ENCODE measurements at regions not wholly inside any gene's neighbourhood (a gene's known extent, or its start where the extent isn't known, plus 50 kb on each side); places are given as distances from the start of the nearest gene placed in this dataset.

DNA sequence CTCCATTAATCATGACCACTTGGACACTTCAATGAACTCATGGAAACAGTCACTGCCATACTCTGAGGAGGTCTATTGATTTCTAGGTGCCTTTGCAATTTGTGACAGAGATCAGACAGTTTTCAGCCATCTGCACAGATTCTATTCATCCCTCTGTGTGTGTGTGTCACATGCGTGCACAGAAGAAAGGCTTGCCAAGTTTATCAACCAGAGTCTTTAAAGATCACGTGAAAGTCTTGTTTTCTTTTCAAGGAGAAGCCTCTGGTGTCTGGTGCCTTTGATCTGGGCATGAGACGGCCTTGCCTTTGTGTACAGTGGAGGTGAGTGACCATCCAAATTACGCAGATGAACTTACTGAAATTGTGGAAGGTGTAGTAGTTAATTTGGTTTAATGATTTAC is 164.2 kb downstream of the VAPA start:
- no peaks in the 10 kb centered on the region for H3K4me1 ChIP-seq (ENCODE audit: control insufficient read depth, insufficient read depth, low read length, poor library complexity, severe bottlenecking)
- ATAC-seq (ENCODE audit: low read depth in 2 of 2) (no peak), DNase-seq (no peak)
- Mint-ChIP-seq H3K27me3 (no peaks in the 10 kb centered on the region), H3K27ac (no peak overlapping the region), H3K9me3 (peaks cover 2 to 8% (median 6%) of the 10 kb centered on the region in 7 donors), H3K36me3 (no peaks in the 10 kb centered on the region), H3K4me1 (no peaks in the 10 kb centered on the region), H3K4me3 (no peak overlapping the region)
- H3K27ac ChIP-seq (ENCODE audit: insufficient read depth, low read length, poor library complexity, severe bottlenecking), result no peak overlapping the region
- H3K27me3 ChIP-seq (ENCODE audit: control insufficient read depth, insufficient read depth, low read length), result no peaks in the 10 kb centered on the region
- peaks cover 2 to 6% of the 10 kb centered on the region in 2 experiments for H3K9me3 ChIP-seq (ENCODE audit: control insufficient read depth in 2 of 2, low read length in 2 of 2)
- H3K4me3 ChIP-seq (ENCODE audit: low read depth, low read length), result no peak overlapping the region
- no peaks in the 10 kb centered on the region for H3K36me3 ChIP-seq (ENCODE audit: control insufficient read depth, insufficient read depth, low read length)

GRCh38 chr18:10080372-10080771 is 166.6 kb downstream of the VAPA start:
- Histone ChIP-seq H3K27me3 (ENCODE audit: control insufficient read depth, insufficient read depth, low read length) (no peaks in the 10 kb centered on the region), H3K4me3 (ENCODE audit: low read depth, low read length) (no peak overlapping the region), H3K4me1 (ENCODE audit: control insufficient read depth, insufficient read depth, low read length, poor library complexity, severe bottlenecking) (no peaks in the 10 kb centered on the region), H3K9me3 (ENCODE audit: control insufficient read depth in 2 of 2, low read length in 2 of 2) (peaks cover 6 to 10% of the 10 kb centered on the region in 2 experiments), H3K36me3 (ENCODE audit: control insufficient read depth, insufficient read depth, low read length) (no peaks in the 10 kb centered on the region), H3K27ac (ENCODE audit: insufficient read depth, low read length, poor library complexity, severe bottlenecking) (no peak overlapping the region)
- H3K4me3 Mint-ChIP-seq, result no peak overlapping the region
- no peak for DNase-seq
- H3K27ac Mint-ChIP-seq, result no peak overlapping the region
- H3K36me3 Mint-ChIP-seq, result no peaks in the 10 kb centered on the region
- H3K27me3 Mint-ChIP-seq, result no peaks in the 10 kb centered on the region
- ATAC-seq (ENCODE audit: low read depth in 2 of 2), result no peak
- H3K4me1 Mint-ChIP-seq, result no peaks in the 10 kb centered on the region
- peaks cover 2 to 15% (median 6%) of the 10 kb centered on the region in 7 donors for H3K9me3 Mint-ChIP-seq

GRCh38 chr18:10081492-10081891 is 167.7 kb downstream of the VAPA start:
- Mint-ChIP-seq H3K27ac (no peak overlapping the region), H3K27me3 (no peaks in the 10 kb centered on the region), H3K4me1 (no peaks in the 10 kb centered on the region), H3K36me3 (no peaks in the 10 kb centered on the region), H3K9me3 (peaks cover 2 to 15% (median 6%) of the 10 kb centered on the region in 7 donors), H3K4me3 (no peak overlapping the region)
- ATAC-seq (ENCODE audit: low read depth in 2 of 2), result no peak
- Histone ChIP-seq H3K9me3 (ENCODE audit: control insufficient read depth in 2 of 2, low read length in 2 of 2) (peaks cover 6 to 10% of the 10 kb centered on the region in 2 experiments), H3K27ac (ENCODE audit: insufficient read depth, low read length, poor library complexity, severe bottlenecking) (no peak overlapping the region), H3K4me3 (ENCODE audit: low read depth, low read length) (no peak overlapping the region), H3K36me3 (ENCODE audit: control insufficient read depth, insufficient read depth, low read length) (no peaks in the 10 kb centered on the region), H3K4me1 (ENCODE audit: control insufficient read depth, insufficient read depth, low read length, poor library complexity, severe bottlenecking) (no peaks in the 10 kb centered on the region), H3K27me3 (ENCODE audit: control insufficient read depth, insufficient read depth, low read length) (no peaks in the 10 kb centered on the region)
- no peak for DNase-seq

DNA sequence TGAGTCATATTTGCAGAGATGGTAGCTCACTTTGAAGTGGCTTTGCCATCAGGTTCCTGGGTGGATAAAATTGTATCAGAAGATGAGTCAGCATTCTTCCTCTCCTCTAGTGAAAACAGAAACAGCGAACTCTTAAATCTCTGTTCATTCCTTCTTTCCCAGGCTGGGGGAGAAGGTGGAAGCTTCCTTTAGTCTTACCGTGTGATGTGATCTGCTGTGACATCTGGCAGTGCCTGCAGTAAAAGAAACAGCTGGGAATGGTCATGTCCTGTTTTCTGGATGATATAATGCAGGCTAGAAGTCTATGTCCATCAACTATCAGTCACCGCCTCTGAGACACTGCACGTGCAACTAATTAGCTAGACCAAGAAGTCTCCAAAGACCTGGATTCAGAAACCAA is 171.6 kb downstream of the VAPA start:
- no peaks in the 10 kb centered on the region for H3K27me3 Mint-ChIP-seq
- H3K4me3 Mint-ChIP-seq, result no peak overlapping the region

DNA sequence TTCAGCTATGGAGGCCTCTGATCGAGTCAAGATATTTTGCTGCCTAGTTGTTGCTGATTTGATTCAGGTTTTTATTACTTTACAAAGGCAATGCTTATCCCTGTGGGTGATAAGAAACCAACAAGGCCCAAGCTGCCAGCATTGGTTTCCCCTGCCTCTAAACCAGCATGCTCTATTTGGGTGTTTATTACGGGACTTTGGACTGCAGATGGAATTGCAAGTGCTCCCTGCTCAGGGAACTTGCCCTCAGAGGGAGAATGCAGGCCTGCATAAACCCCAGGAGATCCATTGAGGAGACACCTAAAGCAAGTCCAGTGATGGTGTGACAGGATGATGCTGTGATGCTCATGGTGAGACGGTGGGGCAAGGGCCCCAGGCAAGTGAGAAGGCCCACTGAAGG is 172.1 kb downstream of the VAPA start:
- Histone ChIP-seq H3K4me1 (ENCODE audit: control insufficient read depth, insufficient read depth, low read length, poor library complexity, severe bottlenecking) (no peaks in the 10 kb centered on the region), H3K4me3 (ENCODE audit: low read depth, low read length) (no peak overlapping the region), H3K36me3 (ENCODE audit: control insufficient read depth, insufficient read depth, low read length) (no peaks in the 10 kb centered on the region), H3K27ac (ENCODE audit: insufficient read depth, low read length, poor library complexity, severe bottlenecking) (no peak overlapping the region), H3K27me3 (ENCODE audit: control insufficient read depth, insufficient read depth, low read length) (no peaks in the 10 kb centered on the region), H3K9me3 (ENCODE audit: control insufficient read depth in 2 of 2, low read length in 2 of 2) (peaks cover 6 to 10% of the 10 kb centered on the region in 2 experiments)
- no peaks in the 10 kb centered on the region for H3K36me3 Mint-ChIP-seq
- H3K27me3 Mint-ChIP-seq, result no peaks in the 10 kb centered on the region
- peak overlapping the region in 1 of 3 donors; percentile 34 for H3K27ac Mint-ChIP-seq
- no peaks in the 10 kb centered on the region for H3K4me1 Mint-ChIP-seq
- H3K4me3 Mint-ChIP-seq, result no peak overlapping the region
- no peak for DNase-seq
- no peak for ATAC-seq (ENCODE audit: low read depth in 2 of 2)
- H3K9me3 Mint-ChIP-seq, result peaks cover 2 to 15% (median 6%) of the 10 kb centered on the region in 7 donors

More for the DNA sequence above, 171.6 kb downstream of the VAPA start:
- Mint-ChIP-seq H3K4me1 (no peaks in the 10 kb centered on the region), H3K9me3 (peaks cover 2 to 15% (median 6%) of the 10 kb centered on the region in 7 donors), H3K36me3 (no peaks in the 10 kb centered on the region), H3K27ac (no peak overlapping the region)
- Histone ChIP-seq H3K27ac (ENCODE audit: insufficient read depth, low read length, poor library complexity, severe bottlenecking) (no peak overlapping the region), H3K36me3 (ENCODE audit: control insufficient read depth, insufficient read depth, low read length) (no peaks in the 10 kb centered on the region), H3K4me1 (ENCODE audit: control insufficient read depth, insufficient read depth, low read length, poor library complexity, severe bottlenecking) (no peaks in the 10 kb centered on the region), H3K4me3 (ENCODE audit: low read depth, low read length) (no peak overlapping the region), H3K9me3 (ENCODE audit: control insufficient read depth in 2 of 2, low read length in 2 of 2) (peaks cover 6 to 10% of the 10 kb centered on the region in 2 experiments), H3K27me3 (ENCODE audit: control insufficient read depth, insufficient read depth, low read length) (no peaks in the 10 kb centered on the region)
- ATAC-seq (ENCODE audit: low read depth in 2 of 2), result no peak
- DNase-seq, result no peak

GRCh38 chr18:10086458-10087210 is 172.8 kb downstream of the VAPA start:
- Mint-ChIP-seq H3K9me3 (peaks cover 2 to 15% (median 6%) of the 10 kb centered on the region in 7 donors), H3K4me3 (no peak overlapping the region), H3K36me3 (no peaks in the 10 kb centered on the region), H3K27ac (no peak overlapping the region), H3K4me1 (no peaks in the 10 kb centered on the region), H3K27me3 (no peaks in the 10 kb centered on the region)
- ATAC-seq (ENCODE audit: low read depth in 2 of 2), result no peak
- DNase-seq, result no peak
- Histone ChIP-seq H3K4me3 (ENCODE audit: low read depth, low read length) (no peak overlapping the region), H3K4me1 (ENCODE audit: control insufficient read depth, insufficient read depth, low read length, poor library complexity, severe bottlenecking) (no peaks in the 10 kb centered on the region), H3K9me3 (ENCODE audit: control insufficient read depth in 2 of 2, low read length in 2 of 2) (peaks cover 6 to 10% of the 10 kb centered on the region in 2 experiments), H3K36me3 (ENCODE audit: control insufficient read depth, insufficient read depth, low read length) (no peaks in the 10 kb centered on the region), H3K27me3 (ENCODE audit: control insufficient read depth, insufficient read depth, low read length) (no peaks in the 10 kb centered on the region), H3K27ac (ENCODE audit: insufficient read depth, low read length, poor library complexity, severe bottlenecking) (no peak overlapping the region)

GRCh38 chr18:10088734-10089133 is 174.9 kb downstream of the VAPA start:
- peaks cover 0 to under 1% of the 10 kb centered on the region in 2 experiments for H3K9me3 ChIP-seq (ENCODE audit: control insufficient read depth in 2 of 2, low read length in 2 of 2)
- no peak for DNase-seq
- Mint-ChIP-seq H3K4me1 (no peaks in the 10 kb centered on the region), H3K4me3 (no peak overlapping the region), H3K27ac (no peak overlapping the region), H3K27me3 (no peaks in the 10 kb centered on the region), H3K36me3 (no peaks in the 10 kb centered on the region), H3K9me3 (peaks cover 0 to 6% (median 0%) of the 10 kb centered on the region in 7 donors)
- no peak overlapping the region for H3K4me3 ChIP-seq (ENCODE audit: low read depth, low read length)
- H3K27me3 ChIP-seq (ENCODE audit: control insufficient read depth, insufficient read depth, low read length), result no peaks in the 10 kb centered on the region
- H3K27ac ChIP-seq (ENCODE audit: insufficient read depth, low read length, poor library complexity, severe bottlenecking), result no peak overlapping the region
- ATAC-seq (ENCODE audit: low read depth in 2 of 2), result no peak
- no peaks in the 10 kb centered on the region for H3K4me1 ChIP-seq (ENCODE audit: control insufficient read depth, insufficient read depth, low read length, poor library complexity, severe bottlenecking)
- H3K36me3 ChIP-seq (ENCODE audit: control insufficient read depth, insufficient read depth, low read length), result no peaks in the 10 kb centered on the region

DNA sequence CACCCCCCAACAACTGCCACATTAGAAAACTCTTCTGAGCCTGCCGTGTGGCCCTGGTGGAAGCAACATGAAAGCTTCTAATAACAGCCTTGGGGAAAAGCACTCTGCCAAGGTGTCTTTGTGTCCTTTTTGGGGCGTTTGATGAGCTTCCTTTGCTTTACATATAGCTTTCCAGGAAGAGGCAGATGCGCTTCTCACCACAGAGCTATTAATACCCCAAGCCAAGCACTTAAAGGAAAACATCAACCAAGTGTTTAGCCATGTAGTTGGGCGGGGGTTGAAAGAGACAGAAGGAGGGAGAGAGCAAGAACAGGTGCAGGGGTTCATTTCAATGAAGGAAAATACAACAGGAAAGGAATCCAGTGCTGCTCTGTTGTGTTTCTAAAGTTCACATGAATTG is 176.1 kb downstream of the VAPA start:
- H3K9me3 ChIP-seq (ENCODE audit: control insufficient read depth in 2 of 2, low read length in 2 of 2), result no peaks in the 10 kb centered on the region
- H3K4me1 ChIP-seq (ENCODE audit: control insufficient read depth, insufficient read depth, low read length, poor library complexity, severe bottlenecking), result no peaks in the 10 kb centered on the region
- no peak for DNase-seq
- no peaks in the 10 kb centered on the region for H3K36me3 ChIP-seq (ENCODE audit: control insufficient read depth, insufficient read depth, low read length)
- H3K4me3 ChIP-seq (ENCODE audit: low read depth, low read length), result no peak overlapping the region
- Mint-ChIP-seq H3K36me3 (no peaks in the 10 kb centered on the region), H3K27ac (no peak overlapping the region), H3K4me1 (peaks cover 0 to 2% (median 0%) of the 10 kb centered on the region in 4 donors), H3K4me3 (no peak overlapping the region), H3K27me3 (no peaks in the 10 kb centered on the region), H3K9me3 (peaks cover 0 to 3% (median 0%) of the 10 kb centered on the region in 7 donors)
- ATAC-seq (ENCODE audit: low read depth in 2 of 2), result no peak
- no peaks in the 10 kb centered on the region for H3K27me3 ChIP-seq (ENCODE audit: control insufficient read depth, insufficient read depth, low read length)
- no peak overlapping the region for H3K27ac ChIP-seq (ENCODE audit: insufficient read depth, low read length, poor library complexity, severe bottlenecking)
